Caco-2 (cell line): ENCODE measurements at regions not wholly inside any gene's neighbourhood (a gene's known extent, or its start where the extent isn't known, plus 50 kb on each side); places are given as distances from the start of the nearest gene placed in this dataset.

ENCODE experiments used
- BruUV-seq: library from RNA; stranded (reverse); fragments of 400-500 nt; replicated peaks from 2 replicates; lab custom pipeline; 2021; lab: Mats Ljungman, UMichigan
- CTCF ChIA-PET: fragments of 300-600 bp; sonication (Branson Sonifier 250); formaldehyde crosslinking; loops from one replicate; lab custom pipeline; 2022; ENCODE audit warnings: antibody characterized with exemption; lab: Charles Lee
- POLR2A ChIA-PET: fragments of 300-600 bp; sonication (Branson Sonifier 250); formaldehyde crosslinking; loops from one replicate; lab custom pipeline; 2022; ENCODE audit warnings: antibody characterized with exemption; lab: Charles Lee
- DNase-seq, 2 experiments: peaks; one replicate each; pipeline versions ENCODE4 v3.0.0 to v3.0.0-alpha.2; 2020 to 2022
- H3K27me3 ChIP-seq: replicated peaks from 2 replicates; pipeline ENCODE4 v1.6.0; 2011; ENCODE audit warnings: low read length; ENCODE audit not compliant: control insufficient read depth, insufficient read depth
- H3K36me3 ChIP-seq: 2 replicates; pipeline ENCODE4 v1.5.1; 2011; ENCODE audit warnings: low read length; ENCODE audit not compliant: control insufficient read depth, insufficient read depth
- H3K4me1 ChIP-seq: fragments of 250-450 bp; sonication (Bioruptor Pico); 2 replicates; pipeline ENCODE4 v1.5.1; 2020; ENCODE audit warnings: mild to moderate bottlenecking
- H3K4me3 ChIP-seq: 2 replicates; pipeline ENCODE4 v1.5.1; 2011; ENCODE audit warnings: low read depth, mild to moderate bottlenecking, control low read depth, low read length
- H3K9me3 ChIP-seq: fragments of 250-450 bp; sonication (Bioruptor Pico); 2 replicates; pipeline ENCODE4 v1.5.1; 2020; ENCODE audit warnings: mild to moderate bottlenecking, moderate library complexity
- H3K27ac Mint-ChIP-seq: one replicate; pipeline ENCODE4 v1.8.0; 2022; ENCODE audit warnings: mixed read lengths; ENCODE audit not compliant: unreplicated experiment
- H3K27me3 Mint-ChIP-seq: one replicate; pipeline ENCODE4 v1.8.0; 2022; ENCODE audit warnings: mixed read lengths; ENCODE audit not compliant: insufficient read depth, unreplicated experiment
- H3K36me3 Mint-ChIP-seq: one replicate; pipeline ENCODE4 v1.8.0; 2022; ENCODE audit warnings: mild to moderate bottlenecking, mixed read lengths; ENCODE audit not compliant: insufficient read depth, unreplicated experiment
- H3K4me1 Mint-ChIP-seq: one replicate; pipeline ENCODE4 v1.8.0; 2022; ENCODE audit warnings: low read depth, mixed read lengths; ENCODE audit not compliant: unreplicated experiment
- H3K4me3 Mint-ChIP-seq: one replicate; pipeline ENCODE4 v1.8.0; 2022; ENCODE audit warnings: mild to moderate bottlenecking, moderate library complexity, mixed read lengths; ENCODE audit not compliant: unreplicated experiment
- H3K9me3 Mint-ChIP-seq: one replicate; pipeline ENCODE4 v1.8.0; 2022; ENCODE audit warnings: mixed read lengths; ENCODE audit not compliant: unreplicated experiment
- intact Hi-C: fragments of 100-400 bp; cut with micrococcal nuclease; formaldehyde crosslinking; loops from one replicate; pipeline ENCODE4 v1.10.0; 2022; ENCODE audit not compliant: unreplicated experiment
- TF ChIP-seq, protein P1 (sequence below), 2 experiments: fragments of 200-600 bp in 1 of 2; IDR thresholded peaks; 1 replicate in 1 of 2; 2 replicates in 1 of 2; pipeline versions ENCODE4 v1.5.1 to v1.8.0; 2011 to 2022; ENCODE audit warnings: antibody characterized with exemption in 1 of 2, control low read depth in 1 of 2, inconsistent platforms in 1 of 2, low read depth in 1 of 2, low read length in 1 of 2, mild to moderate bottlenecking in 1 of 2, moderate library complexity in 1 of 2; ENCODE audit not compliant: insufficient read depth in 1 of 2, severe bottlenecking in 1 of 2, unreplicated experiment in 1 of 2

DNA sequence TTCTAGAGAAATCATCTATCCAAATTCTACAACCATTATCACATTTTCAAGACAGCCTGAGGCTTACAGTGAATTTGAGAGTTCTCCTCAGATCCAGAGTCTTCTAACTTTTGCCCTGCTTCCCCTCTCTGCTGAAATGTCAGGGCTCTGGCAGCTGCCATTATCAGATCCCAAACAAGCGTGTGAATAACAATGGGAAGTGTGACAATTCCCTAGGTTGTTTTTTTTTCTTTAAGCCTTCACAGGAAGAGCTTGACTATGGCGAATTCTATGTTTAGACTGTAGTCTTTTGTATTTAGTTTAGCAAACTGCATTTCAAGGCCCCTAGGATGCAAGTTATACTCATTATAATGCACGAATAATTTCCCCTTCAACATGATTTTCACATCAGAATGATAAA is 61.3 kb upstream of the KDR start:
- TF ChIP-seq, protein P1, sequence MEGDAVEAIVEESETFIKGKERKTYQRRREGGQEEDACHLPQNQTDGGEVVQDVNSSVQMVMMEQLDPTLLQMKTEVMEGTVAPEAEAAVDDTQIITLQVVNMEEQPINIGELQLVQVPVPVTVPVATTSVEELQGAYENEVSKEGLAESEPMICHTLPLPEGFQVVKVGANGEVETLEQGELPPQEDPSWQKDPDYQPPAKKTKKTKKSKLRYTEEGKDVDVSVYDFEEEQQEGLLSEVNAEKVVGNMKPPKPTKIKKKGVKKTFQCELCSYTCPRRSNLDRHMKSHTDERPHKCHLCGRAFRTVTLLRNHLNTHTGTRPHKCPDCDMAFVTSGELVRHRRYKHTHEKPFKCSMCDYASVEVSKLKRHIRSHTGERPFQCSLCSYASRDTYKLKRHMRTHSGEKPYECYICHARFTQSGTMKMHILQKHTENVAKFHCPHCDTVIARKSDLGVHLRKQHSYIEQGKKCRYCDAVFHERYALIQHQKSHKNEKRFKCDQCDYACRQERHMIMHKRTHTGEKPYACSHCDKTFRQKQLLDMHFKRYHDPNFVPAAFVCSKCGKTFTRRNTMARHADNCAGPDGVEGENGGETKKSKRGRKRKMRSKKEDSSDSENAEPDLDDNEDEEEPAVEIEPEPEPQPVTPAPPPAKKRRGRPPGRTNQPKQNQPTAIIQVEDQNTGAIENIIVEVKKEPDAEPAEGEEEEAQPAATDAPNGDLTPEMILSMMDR (IDR thresholded peaks at IDR 0.05; ENCODE audit: insufficient read depth in 1 of 2, low read depth in 1 of 2, low read length in 1 of 2, severe bottlenecking in 1 of 2, unreplicated experiment in 1 of 2) = no peak
- Mint-ChIP-seq H3K4me3 (no peak overlapping the region), H3K36me3 (no peaks in the 10 kb centered on the region), H3K27ac (no peak overlapping the region), H3K9me3 (no peaks in the 10 kb centered on the region), H3K4me1 (no peaks in the 10 kb centered on the region), H3K27me3 (peaks cover 3% of the 10 kb centered on the region)
- Histone ChIP-seq H3K4me1 (no peaks in the 10 kb centered on the region), H3K9me3 (no peaks in the 10 kb centered on the region), H3K36me3 (no peaks in the 10 kb centered on the region), H3K27me3 (no peaks in the 10 kb centered on the region; the same call in 1 of the 2 replicates), H3K4me3 (no peak overlapping the region)
- no peak for DNase-seq
- intact Hi-C loops = loop anchor here (10.0 kb wide), 1 partner anchor 368 kb away; no protein-coding TSS in a partner anchor
- ChIA-PET POLR2A (no interaction called here), CTCF (no interaction called here)
- no TSS peak for BruUV-seq

DNA sequence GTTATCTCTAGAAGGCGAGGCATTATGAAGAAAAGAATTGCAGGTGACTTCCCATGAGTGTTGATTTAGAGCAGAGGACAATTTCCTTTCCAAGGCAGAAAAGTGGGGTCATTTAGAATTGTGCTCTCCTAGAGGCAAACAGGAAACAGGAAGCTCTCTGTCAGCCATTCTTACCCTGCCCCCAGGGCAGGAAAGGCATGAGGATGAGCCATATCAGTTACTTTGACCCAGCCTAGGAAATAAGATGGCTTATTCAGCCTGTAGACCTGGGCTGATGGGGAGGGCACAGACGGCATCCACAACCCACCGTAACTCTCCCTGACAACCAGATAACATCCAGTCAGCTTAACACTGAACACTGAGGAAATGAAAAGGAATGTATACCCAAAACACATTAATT is 88.8 kb upstream of the KDR start:
- intact Hi-C loops = no loop called here
- POLR2A ChIA-PET = no interaction called here

DNA sequence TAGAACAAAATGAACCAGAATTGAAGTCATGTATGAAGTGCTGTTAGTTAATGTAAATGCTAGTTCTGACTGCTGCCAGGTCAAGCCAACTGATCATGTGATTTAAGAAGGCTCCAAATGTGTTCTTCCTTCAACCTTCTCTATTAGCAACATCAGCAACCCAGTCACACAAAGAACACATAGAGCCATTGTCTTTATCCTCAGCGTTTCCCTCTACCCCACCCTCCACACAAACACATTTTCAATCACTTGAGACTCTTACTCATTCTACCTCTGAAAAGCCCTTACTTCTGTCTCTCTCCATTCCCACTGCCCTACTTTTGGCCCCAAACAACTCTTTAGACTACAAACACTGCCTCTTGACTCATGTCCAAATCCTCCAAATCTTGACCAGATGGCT is 89.7 kb upstream of the KDR start:
- Histone ChIP-seq H3K9me3 (no peaks in the 10 kb centered on the region), H3K4me1 (0 out of 2 replicates have a peak, but pooled peaks cover 9% of the 10 kb centered on the region), H3K27me3 (no peaks in the 10 kb centered on the region), H3K36me3 (no peaks in the 10 kb centered on the region), H3K4me3 (no peak overlapping the region)
- DNase-seq = no peak
- H3K36me3 Mint-ChIP-seq = no peaks in the 10 kb centered on the region
- ChIA-PET CTCF (no interaction called here), POLR2A (no interaction called here)
- H3K9me3 Mint-ChIP-seq = no peaks in the 10 kb centered on the region
- TF ChIP-seq, protein P1 (IDR thresholded peaks at IDR 0.05; ENCODE audit: insufficient read depth in 1 of 2, low read depth in 1 of 2, low read length in 1 of 2, severe bottlenecking in 1 of 2, unreplicated experiment in 1 of 2) = no peak
- H3K4me3 Mint-ChIP-seq = no peak overlapping the region
- H3K4me1 Mint-ChIP-seq = no peaks in the 10 kb centered on the region
- BruUV-seq = no TSS peak
- no peaks in the 10 kb centered on the region for H3K27me3 Mint-ChIP-seq
- intact Hi-C loops = no loop called here
- no peak overlapping the region for H3K27ac Mint-ChIP-seq

More for the DNA sequence above, 88.8 kb upstream of the KDR start:
- CTCF ChIA-PET = no interaction called here
- Histone ChIP-seq H3K4me1 (0 out of 2 replicates have a peak, but pooled peaks cover 9% of the 10 kb centered on the region), H3K36me3 (no peaks in the 10 kb centered on the region), H3K9me3 (no peaks in the 10 kb centered on the region), H3K27me3 (no peaks in the 10 kb centered on the region), H3K4me3 (no peak overlapping the region)
- Mint-ChIP-seq H3K27me3 (no peaks in the 10 kb centered on the region), H3K4me1 (no peaks in the 10 kb centered on the region), H3K9me3 (peaks cover 1% of the 10 kb centered on the region), H3K27ac (no peak overlapping the region), H3K36me3 (no peaks in the 10 kb centered on the region), H3K4me3 (no peak overlapping the region)
- TF ChIP-seq, protein P1 (IDR thresholded peaks at IDR 0.05; ENCODE audit: insufficient read depth in 1 of 2, low read depth in 1 of 2, low read length in 1 of 2, severe bottlenecking in 1 of 2, unreplicated experiment in 1 of 2) = no peak
- no peak for DNase-seq
- BruUV-seq = no TSS peak
